Activated T-cell treated with anti-CD3 and anti-CD28 coated beads, Interleukin-2, amount 50 U/mL, for 4 hours (primary cell): ENCODE measurements at regions not wholly inside any gene's neighbourhood (a gene's known extent, or its start where the extent isn't known, plus 50 kb on each side); places are given as distances from the start of the nearest gene placed in this dataset.

ENCODE experiments used
- ATAC-seq, 2 donors: fragments of 200-7000 bp; cut with Tn5 transposase; one replicate each; pipeline ENCODE4 v1.10.0; 2021
- DNase-seq: peaks from one replicate; pipeline ENCODE4 v3.0.0-alpha.2; 2020
- H3K27me3 Mint-ChIP-seq: one replicate; pipeline ENCODE4 v1.8.0; 2021; ENCODE audit warnings: low read depth, mixed read lengths
- H3K36me3 Mint-ChIP-seq: one replicate; pipeline ENCODE4 v1.8.0; 2022; ENCODE audit warnings: mixed read lengths; ENCODE audit not compliant: insufficient read depth
- H3K4me1 Mint-ChIP-seq: one replicate; pipeline ENCODE4 v1.8.0; 2021; ENCODE audit warnings: low read depth, mixed read lengths
- H3K4me3 Mint-ChIP-seq: one replicate; pipeline ENCODE4 v1.8.0; 2021; ENCODE audit warnings: mild to moderate bottlenecking, moderate library complexity, mixed read lengths
- H3K9me3 Mint-ChIP-seq: one replicate; pipeline ENCODE4 v1.8.0; 2021; ENCODE audit warnings: mixed read lengths

DNA sequence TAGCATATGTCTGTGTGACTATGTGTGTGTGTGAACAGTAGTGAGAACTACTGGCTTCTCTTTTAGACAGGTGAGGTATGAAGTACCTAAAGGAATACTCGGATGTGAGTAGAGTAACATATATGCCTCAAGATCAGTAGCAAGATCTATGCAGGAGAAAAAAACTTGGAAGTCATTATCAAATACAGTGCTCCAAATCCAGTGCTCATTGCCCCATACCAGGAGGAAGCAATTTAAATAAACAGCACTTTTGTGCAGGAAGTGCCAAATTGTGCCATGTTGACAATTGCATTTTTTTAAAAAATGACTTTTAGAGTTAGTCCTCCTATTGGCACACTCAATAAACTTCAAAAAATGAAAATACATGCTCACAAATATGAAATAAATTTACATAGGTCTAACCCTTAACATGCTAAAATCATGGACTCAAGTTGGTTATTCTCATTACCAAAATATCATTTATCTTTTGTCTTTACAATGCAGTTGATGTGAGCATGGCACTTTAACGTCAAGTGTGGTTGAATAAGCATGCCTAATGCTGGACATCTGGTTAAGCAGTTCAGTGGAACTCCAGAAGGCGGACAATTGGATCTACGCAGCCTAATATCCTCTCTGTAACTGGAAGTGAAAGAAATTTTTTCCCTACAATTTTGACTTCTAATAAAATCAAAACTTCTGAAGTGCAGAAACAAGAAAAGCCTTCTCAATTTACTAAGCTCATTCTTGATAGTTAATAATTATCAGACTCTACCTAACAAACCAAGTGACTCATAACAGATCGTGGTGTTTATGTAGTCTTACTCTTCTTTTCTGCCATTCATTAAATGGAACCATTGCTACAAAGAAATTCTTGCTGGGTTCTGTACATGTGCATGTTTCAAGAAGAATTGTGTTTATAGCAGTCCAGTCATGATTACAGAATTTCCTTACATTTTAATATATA is 195.2 kb downstream of the MDFIC start:
- Mint-ChIP-seq H3K4me1 (no peaks in the 10 kb centered on the region), H3K36me3 (no peaks in the 10 kb centered on the region), H3K27me3 (no peaks in the 10 kb centered on the region), H3K4me3 (no peak overlapping the region), H3K9me3 (no peaks in the 10 kb centered on the region)
- no peak for ATAC-seq
- no peak for DNase-seq

DNA sequence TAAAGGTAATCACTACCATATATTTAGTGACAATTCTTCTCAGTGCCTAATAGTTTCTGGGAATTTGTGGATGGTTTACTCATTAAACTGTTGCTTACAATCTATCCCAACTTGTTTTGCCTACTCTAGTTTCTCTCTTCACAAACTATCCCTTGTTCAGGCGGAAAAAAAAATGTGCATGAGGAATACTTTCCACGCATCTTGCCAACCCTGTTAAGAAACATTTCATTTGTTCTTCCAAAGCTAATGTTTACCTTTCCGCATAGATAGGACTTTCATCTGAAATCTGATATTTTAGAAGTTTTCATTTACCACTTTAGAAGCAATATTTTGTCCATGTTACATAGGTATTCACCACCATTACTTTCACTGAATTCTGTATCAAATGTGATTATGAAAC is 191.9 kb downstream of the MDFIC start:
- H3K9me3 Mint-ChIP-seq: no peaks in the 10 kb centered on the region
- no peaks in the 10 kb centered on the region for H3K27me3 Mint-ChIP-seq
- H3K4me1 Mint-ChIP-seq: no peaks in the 10 kb centered on the region
- ATAC-seq (no peak), DNase-seq (no peak)
- H3K36me3 Mint-ChIP-seq: no peaks in the 10 kb centered on the region
- no peak overlapping the region for H3K4me3 Mint-ChIP-seq

DNA sequence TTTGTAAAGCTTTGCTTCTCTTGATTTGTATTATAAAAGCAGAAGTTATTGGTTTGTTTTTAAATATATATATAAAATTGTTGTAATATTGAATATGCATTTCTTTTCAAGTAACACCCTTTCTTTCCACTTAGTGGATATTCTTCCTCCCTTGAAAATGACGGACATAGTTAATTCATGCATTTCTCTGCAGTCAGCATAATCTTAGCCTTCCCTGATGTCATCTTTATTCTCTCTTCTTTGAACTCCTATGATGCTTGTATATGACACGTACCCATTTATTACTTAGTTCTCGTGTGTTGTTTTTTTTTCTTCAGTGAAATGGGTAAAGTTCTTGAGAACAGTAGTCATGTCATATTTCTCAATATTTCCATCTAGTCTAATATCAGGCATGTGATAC is 191.2 kb downstream of the MDFIC start:
- ATAC-seq (no peak), DNase-seq (no peak)
- no peaks in the 10 kb centered on the region for H3K36me3 Mint-ChIP-seq
- H3K27me3 Mint-ChIP-seq: no peaks in the 10 kb centered on the region
- no peaks in the 10 kb centered on the region for H3K9me3 Mint-ChIP-seq
- H3K4me1 Mint-ChIP-seq: no peaks in the 10 kb centered on the region
- H3K4me3 Mint-ChIP-seq: no peak overlapping the region

DNA sequence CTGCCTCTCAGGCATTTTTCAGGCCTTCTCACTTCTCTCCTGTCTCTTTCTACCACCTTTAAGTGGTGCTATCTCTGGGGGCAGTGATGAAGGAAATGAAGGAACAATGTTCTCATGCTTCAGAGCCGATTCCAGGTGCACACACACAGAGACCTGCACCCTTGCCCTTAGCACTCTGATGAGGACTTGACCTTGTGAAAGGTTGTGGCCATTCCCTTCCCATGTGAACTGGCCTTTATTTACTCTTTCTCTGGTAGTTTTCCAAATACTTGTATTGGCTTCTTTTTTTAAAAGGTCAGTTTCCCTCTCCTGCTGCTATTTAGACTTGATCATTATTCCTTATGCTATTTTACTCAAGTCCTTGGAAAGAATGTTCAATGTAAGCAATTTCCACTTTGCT is 188.6 kb downstream of the MDFIC start:
- Mint-ChIP-seq H3K4me1 (no peaks in the 10 kb centered on the region), H3K36me3 (no peaks in the 10 kb centered on the region), H3K9me3 (no peaks in the 10 kb centered on the region), H3K27me3 (no peaks in the 10 kb centered on the region), H3K4me3 (no peak overlapping the region)
- DNase-seq: no peak
- no peak for ATAC-seq

DNA sequence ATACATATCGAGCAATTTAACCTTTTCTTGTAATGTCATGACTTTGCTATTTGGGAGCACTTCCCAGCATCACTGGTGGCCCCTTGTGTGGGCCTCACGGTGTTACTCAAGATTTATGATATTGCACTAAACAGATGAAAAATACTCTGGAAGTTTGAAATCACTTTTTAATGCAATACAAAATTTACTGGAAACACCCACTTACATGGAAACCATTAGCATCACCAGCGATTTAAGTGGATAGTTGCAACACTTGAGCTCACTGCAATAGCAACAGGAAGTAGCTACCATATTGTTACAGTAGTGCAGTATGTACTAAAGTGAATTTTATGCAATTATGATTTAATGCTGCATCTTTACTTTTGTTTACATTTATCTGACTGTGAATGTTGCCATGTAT is 184.4 kb downstream of the MDFIC start:
- Mint-ChIP-seq H3K27me3 (no peaks in the 10 kb centered on the region), H3K36me3 (no peaks in the 10 kb centered on the region), H3K4me3 (no peak overlapping the region), H3K4me1 (no peaks in the 10 kb centered on the region), H3K9me3 (no peaks in the 10 kb centered on the region)
- no peak for ATAC-seq
- DNase-seq: no peak

DNA sequence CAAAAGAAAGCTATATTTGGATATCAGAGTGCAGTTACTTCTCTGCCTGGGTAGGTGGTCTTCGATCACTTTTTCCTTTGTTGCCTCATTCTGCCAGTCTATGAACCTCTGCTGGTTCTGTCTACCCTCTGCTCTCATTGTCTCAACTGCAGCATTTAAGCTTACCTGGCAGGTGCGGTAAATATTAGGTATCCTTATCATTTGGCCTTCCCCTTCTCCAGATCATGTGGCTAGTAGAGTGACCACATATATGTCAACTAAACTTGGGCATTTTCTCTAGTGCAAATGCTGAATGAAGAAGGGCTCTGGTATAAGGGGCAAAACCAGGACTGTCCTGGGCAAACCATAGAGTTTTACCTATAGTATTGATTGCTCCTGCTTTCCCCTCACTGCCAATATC is 180.8 kb downstream of the MDFIC start:
- ATAC-seq (no peak), DNase-seq (no peak)
- Mint-ChIP-seq H3K36me3 (no peaks in the 10 kb centered on the region), H3K9me3 (no peaks in the 10 kb centered on the region), H3K4me3 (no peak overlapping the region), H3K4me1 (no peaks in the 10 kb centered on the region), H3K27me3 (no peaks in the 10 kb centered on the region)

DNA sequence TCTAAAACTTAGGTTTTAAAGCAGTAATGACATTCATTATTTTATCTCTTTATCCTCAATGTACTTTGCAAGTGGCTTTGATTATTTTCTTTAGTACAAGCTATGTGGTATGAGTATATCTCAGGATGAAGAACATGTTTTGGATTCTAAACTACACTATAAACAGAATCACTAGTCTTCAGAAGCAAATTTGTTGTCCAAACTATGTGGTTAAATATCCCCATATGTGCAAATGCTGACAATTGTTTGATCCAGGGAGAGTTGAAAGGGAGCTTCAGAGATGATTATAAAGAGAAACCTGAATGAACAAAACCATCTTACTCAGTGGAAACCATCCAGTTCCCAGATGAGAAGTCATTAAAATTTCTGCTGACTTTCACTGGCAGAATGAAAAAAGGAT is 179.3 kb downstream of the MDFIC start:
- no peak for DNase-seq
- Mint-ChIP-seq H3K36me3 (no peaks in the 10 kb centered on the region), H3K4me1 (peaks cover 2% of the 10 kb centered on the region), H3K4me3 (no peak overlapping the region), H3K9me3 (no peaks in the 10 kb centered on the region), H3K27me3 (no peaks in the 10 kb centered on the region)
- ATAC-seq: no peak

DNA sequence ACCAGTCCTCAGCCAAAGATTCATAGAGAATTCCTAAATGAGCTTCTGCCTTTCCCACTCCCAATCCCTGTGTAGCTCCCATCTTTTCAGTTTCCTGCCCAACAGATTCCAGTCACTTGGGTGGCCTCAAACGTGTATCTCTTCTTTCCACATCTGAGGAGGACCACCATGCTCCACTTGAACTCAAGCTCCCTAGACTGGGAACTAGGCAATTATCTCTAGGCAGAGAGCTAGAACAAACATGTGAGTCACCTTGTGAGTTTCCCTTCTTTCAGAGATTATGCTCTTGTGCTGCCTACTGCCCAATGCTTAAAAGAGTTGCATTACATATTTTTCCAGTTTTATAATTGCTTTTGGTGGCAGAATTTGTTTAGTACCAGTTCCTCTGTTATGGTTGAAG is 178.0 kb downstream of the MDFIC start:
- peaks cover 2% of the 10 kb centered on the region for H3K4me1 Mint-ChIP-seq
- ATAC-seq: no peak
- H3K4me3 Mint-ChIP-seq: no peak overlapping the region
- DNase-seq: no peak
- H3K27me3 Mint-ChIP-seq: no peaks in the 10 kb centered on the region
- no peaks in the 10 kb centered on the region for H3K36me3 Mint-ChIP-seq
- no peaks in the 10 kb centered on the region for H3K9me3 Mint-ChIP-seq

DNA sequence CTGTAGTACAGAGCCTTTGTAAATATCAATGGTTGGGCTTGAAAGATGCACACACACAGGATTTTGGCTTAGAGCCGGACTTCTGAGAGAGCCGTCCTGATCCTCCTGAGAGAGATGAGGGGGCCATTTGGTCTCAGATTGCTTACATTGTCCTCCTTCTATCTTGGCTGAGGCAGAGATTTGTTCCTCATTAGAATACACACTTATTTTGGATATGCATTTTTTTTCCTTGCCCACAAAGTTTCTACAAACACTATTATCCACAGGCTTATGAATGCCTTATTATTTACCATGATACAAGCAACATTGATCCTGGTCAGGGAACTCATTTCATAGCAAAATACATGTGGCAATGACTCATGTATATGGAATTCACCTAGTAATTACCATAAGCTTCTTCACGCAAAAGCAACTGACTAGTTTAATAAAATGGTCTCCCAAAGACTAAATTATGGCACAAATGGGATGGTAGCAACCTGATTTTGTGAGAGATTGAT is 175.3 kb downstream of the MDFIC start:
- Mint-ChIP-seq H3K27me3 (no peaks in the 10 kb centered on the region), H3K4me3 (no peak overlapping the region), H3K4me1 (peaks cover 2% of the 10 kb centered on the region), H3K9me3 (no peaks in the 10 kb centered on the region), H3K36me3 (no peaks in the 10 kb centered on the region)
- DNase-seq (no peak), ATAC-seq (no peak)

DNA sequence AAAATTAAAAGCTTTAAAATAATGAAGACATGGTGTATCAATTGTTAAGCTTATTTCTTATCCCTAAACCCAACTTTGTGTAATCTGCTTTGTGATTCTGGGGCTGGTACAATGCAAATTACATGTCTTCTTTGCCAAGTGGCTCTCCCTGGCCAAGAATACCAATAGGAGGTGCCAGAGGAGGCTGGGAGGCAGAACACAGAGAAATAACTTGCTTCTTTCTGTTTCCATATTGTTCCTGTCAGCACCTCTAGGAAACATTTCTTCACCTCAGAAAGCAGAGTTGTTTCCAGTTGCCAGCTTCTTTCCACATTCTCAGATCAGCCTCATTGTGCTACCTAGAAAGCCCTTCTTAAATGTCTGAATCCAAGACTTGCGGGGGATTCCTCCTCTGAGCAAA is 174.4 kb downstream of the MDFIC start:
- H3K4me3 Mint-ChIP-seq: no peak overlapping the region
- no peak for ATAC-seq

DNA sequence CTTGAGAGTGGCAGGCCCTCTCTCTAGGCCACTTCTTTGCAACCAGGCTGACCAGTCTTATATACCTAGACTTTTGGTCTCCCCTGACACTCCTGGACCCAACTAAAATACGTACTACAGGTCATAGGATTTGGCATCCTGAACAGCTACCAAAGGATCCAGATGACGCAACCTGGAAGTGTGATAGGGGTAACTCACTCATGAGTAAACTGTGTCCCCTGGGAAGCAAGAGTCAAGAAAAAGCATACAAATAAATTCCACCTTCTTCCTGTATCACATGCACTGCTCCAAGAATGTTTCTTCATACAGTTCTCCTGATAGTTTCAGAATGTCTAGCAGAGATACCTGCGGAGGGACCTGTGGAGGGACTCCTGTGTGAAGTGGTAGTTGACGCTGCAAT is 172.3 kb downstream of the MDFIC start:
- H3K27me3 Mint-ChIP-seq: no peaks in the 10 kb centered on the region
- no peak for ATAC-seq
- H3K9me3 Mint-ChIP-seq: no peaks in the 10 kb centered on the region
- no peak for DNase-seq
- H3K4me3 Mint-ChIP-seq: no peak overlapping the region
- peaks cover 2% of the 10 kb centered on the region for H3K4me1 Mint-ChIP-seq
- no peaks in the 10 kb centered on the region for H3K36me3 Mint-ChIP-seq

More for the DNA sequence above, 174.4 kb downstream of the MDFIC start:
- no peaks in the 10 kb centered on the region for H3K27me3 Mint-ChIP-seq
- H3K36me3 Mint-ChIP-seq: no peaks in the 10 kb centered on the region
- H3K9me3 Mint-ChIP-seq: no peaks in the 10 kb centered on the region
- no peak for DNase-seq
- H3K4me1 Mint-ChIP-seq: peaks cover 2% of the 10 kb centered on the region

DNA sequence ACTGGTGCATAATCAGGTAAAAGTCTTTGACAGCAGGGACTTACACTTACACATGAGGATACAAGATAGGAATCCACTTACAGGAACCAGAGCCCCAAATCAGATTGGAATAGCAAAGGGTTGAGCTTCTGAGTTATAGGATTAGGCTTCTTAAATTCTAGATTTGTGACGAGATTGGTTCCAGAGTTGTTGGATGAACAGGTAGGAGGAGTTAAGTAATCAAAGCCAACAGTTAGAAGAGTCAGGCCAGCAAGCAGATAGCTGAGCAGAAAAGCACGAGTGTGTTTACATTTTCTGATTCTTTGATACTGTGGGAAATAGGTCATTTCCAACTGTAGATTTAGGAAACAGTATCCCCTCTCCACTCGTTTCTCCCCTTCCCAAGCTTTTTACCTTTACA is 167.0 kb downstream of the MDFIC start:
- H3K4me1 Mint-ChIP-seq: no peaks in the 10 kb centered on the region
- H3K4me3 Mint-ChIP-seq: no peak overlapping the region
- ATAC-seq: no peak
- H3K9me3 Mint-ChIP-seq: no peaks in the 10 kb centered on the region
- H3K36me3 Mint-ChIP-seq: no peaks in the 10 kb centered on the region
- H3K27me3 Mint-ChIP-seq: no peaks in the 10 kb centered on the region
- no peak for DNase-seq

DNA sequence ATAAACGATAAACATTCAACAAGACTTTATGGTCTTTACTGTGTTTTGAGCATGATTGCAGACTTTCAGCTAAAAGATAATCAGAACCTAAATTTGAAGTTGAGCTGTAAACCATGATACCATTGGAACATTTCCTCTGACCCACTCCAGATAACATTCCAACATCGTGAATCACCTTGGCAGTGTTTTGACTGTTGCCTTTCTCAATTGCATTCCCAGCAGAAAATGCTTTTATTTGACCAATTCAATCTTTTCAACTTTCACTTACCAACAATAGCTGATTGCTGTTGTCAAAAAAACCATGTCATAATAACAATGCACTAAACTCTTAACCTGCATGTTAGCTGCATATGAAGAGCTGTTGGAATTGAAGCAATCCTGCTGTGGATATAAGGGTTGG is 165.5 kb downstream of the MDFIC start:
- no peaks in the 10 kb centered on the region for H3K27me3 Mint-ChIP-seq
- ATAC-seq (no peak), DNase-seq (no peak)
- no peaks in the 10 kb centered on the region for H3K36me3 Mint-ChIP-seq
- no peak overlapping the region for H3K4me3 Mint-ChIP-seq
- H3K9me3 Mint-ChIP-seq: no peaks in the 10 kb centered on the region
- no peaks in the 10 kb centered on the region for H3K4me1 Mint-ChIP-seq

DNA sequence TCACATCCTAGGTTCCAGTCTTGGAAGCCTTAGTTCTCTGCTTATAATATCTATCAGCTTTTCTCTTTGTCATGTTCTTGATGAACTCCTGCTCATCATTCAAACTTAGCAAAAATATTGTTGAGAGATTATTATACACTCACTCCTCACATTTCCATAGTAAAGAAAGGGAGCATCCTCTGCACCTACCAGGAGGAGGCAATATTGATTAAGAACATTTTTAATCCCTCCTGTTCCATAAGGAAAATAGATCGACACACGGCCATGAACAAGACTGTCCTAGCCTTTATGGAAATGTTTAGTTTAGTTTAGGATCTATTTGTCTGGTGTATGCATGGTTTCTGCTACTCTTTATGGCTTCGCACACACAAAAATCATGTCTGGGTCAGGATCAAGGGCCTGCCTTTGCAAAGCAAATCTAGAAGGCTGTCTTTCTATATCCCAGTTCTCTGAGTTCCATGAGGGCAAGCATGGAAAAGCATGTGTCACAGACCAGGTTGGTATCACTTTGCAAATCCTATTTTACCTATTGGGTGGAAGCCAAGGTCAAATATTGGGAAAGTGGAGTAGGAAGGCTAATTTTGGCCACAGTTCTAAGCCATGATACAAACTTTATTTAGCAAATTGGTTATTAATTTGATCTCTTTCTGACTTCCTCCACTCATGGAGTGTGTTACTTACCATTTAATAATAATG is 164.4 kb downstream of the MDFIC start:
- no peak for ATAC-seq
- Mint-ChIP-seq H3K36me3 (no peaks in the 10 kb centered on the region), H3K4me3 (no peak overlapping the region), H3K27me3 (no peaks in the 10 kb centered on the region), H3K9me3 (no peaks in the 10 kb centered on the region), H3K4me1 (no peaks in the 10 kb centered on the region)
- DNase-seq: no peak

DNA sequence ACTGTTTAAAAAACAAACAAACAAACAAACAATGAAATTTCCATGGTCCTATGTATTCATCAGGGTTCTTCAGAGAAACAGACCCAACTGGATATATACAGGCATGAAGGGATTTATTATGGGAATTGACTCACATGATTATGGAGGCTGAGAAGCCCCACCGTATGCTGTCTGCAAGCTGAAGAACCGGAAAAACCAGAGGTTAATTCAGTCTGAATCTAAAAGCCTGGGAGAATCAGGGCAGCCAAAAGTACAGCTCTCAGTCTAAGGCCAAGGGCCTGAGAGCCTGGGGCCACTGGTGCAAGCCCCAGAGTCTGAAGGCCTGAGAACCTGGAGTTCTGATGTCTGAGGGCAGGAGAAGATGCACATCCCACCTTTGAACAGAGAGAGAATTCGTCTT is 163.5 kb downstream of the MDFIC start:
- H3K9me3 Mint-ChIP-seq: no peaks in the 10 kb centered on the region
- no peak overlapping the region for H3K4me3 Mint-ChIP-seq
- no peaks in the 10 kb centered on the region for H3K4me1 Mint-ChIP-seq
- no peak for DNase-seq
- no peaks in the 10 kb centered on the region for H3K36me3 Mint-ChIP-seq
- no peaks in the 10 kb centered on the region for H3K27me3 Mint-ChIP-seq
- no peak for ATAC-seq
